H1 (cell line): ENCODE measurements at regions not wholly inside any gene's neighbourhood (a gene's known extent, or its start where the extent isn't known, plus 50 kb on each side); places are given as distances from the start of the nearest gene placed in this dataset.

Source experiments
- CTCF ChIA-PET: fragments of 300-600 bp; sonication (Branson Sonifier 250); formaldehyde crosslinking; loops from one replicate; lab custom pipeline; 2021; ENCODE audit not compliant: partially characterized antibody; lab: Charles Lee
- POLR2A ChIA-PET: fragments of 300-600 bp; sonication (Branson Sonifier 250); formaldehyde crosslinking; loops from one replicate; lab custom pipeline; 2021; ENCODE audit warnings: inconsistent platforms; ENCODE audit not compliant: partially characterized antibody; lab: Charles Lee
- DNase-seq, 2 experiments: peaks; one replicate each; pipeline versions ENCODE4 v3.0.0 to v3.0.0-alpha.2; 2010 to 2022; ENCODE audit warnings: low spot score in 2 of 2, low read depth in 1 of 2, mixed read lengths in 1 of 2
- FAIRE-seq: peaks from 2 replicates; lab custom pipeline; 2011; peaks lifted over from hg19 to GRCh38; lab: Jason Lieb, UNC
- H2AFZ ChIP-seq: 2 replicates; pipeline ENCODE4 v1.8.1; 2012; ENCODE audit warnings: low read length, inconsistent platforms
- H2AK5ac ChIP-seq: 2 replicates; pipeline ENCODE4 v1.6.1; 2013; ENCODE audit warnings: low read depth, low read length
- H2BK120ac ChIP-seq: replicated peaks from 2 replicates; pipeline ENCODE3; 2013; ENCODE audit warnings: low read depth, low read length, inconsistent platforms
- H2BK12ac ChIP-seq: 2 replicates; pipeline ENCODE4 v1.6.1; 2013; ENCODE audit warnings: low read depth, low read length
- H2BK15ac ChIP-seq: 2 replicates; pipeline ENCODE4 v1.6.1; 2013; ENCODE audit warnings: low read length
- H2BK20ac ChIP-seq: 2 replicates; pipeline ENCODE4 v1.6.1; 2013; ENCODE audit warnings: low read length
- H2BK5ac ChIP-seq: 2 replicates; pipeline ENCODE4 v1.6.1; 2013; ENCODE audit warnings: low read depth, low read length
- H3K14ac ChIP-seq: 2 replicates; pipeline ENCODE4 v1.6.1; 2013; ENCODE audit warnings: inconsistent platforms; ENCODE audit not compliant: insufficient read length
- H3K18ac ChIP-seq: 2 replicates; pipeline ENCODE4 v1.6.1; 2013; ENCODE audit warnings: low read length; ENCODE audit errors: extremely low read depth
- H3K23ac ChIP-seq: 2 replicates; pipeline ENCODE4 v1.6.1; 2013; ENCODE audit warnings: inconsistent platforms; ENCODE audit not compliant: insufficient read length
- H3K23me2 ChIP-seq: 2 replicates; pipeline ENCODE4 v1.6.1; 2013; ENCODE audit warnings: low read depth, low read length
- H3K27ac ChIP-seq: 2 replicates; pipeline ENCODE4 v1.6.1; 2011; ENCODE audit warnings: low read depth, low read length, inconsistent platforms
- H3K27me3 ChIP-seq, 4 experiments: replicated peaks in 1 of 4; 1 replicate in 1 of 4; 2 replicates in 3 of 4; pipeline versions ENCODE4 v1.6.1 to v1.8.1; 2011 to 2013; ENCODE audit warnings: low read length in 3 of 4, mild to moderate bottlenecking in 3 of 4, inconsistent platforms in 2 of 4, mixed read lengths in 2 of 4, moderate library complexity in 1 of 4; ENCODE audit not compliant: control insufficient read depth in 3 of 4, insufficient read depth in 3 of 4; ENCODE audit errors: extremely low read depth in 1 of 4
- H3K36me3 ChIP-seq, 4 experiments: 2 replicates each; pipeline versions ENCODE4 v1.6.1 to v1.8.1; 2011 to 2013; ENCODE audit warnings: mild to moderate bottlenecking in 4 of 4, low read length in 3 of 4, moderate library complexity in 2 of 4, control low read depth in 1 of 4, inconsistent platforms in 1 of 4; ENCODE audit not compliant: insufficient read depth in 4 of 4, control insufficient read depth in 2 of 4
- H3K4ac ChIP-seq: replicated peaks from 2 replicates; pipeline ENCODE3; 2013; ENCODE audit warnings: low read length, low read depth, mixed read lengths, inconsistent platforms; ENCODE audit not compliant: insufficient read length
- H3K4me1 ChIP-seq, 4 experiments: replicated peaks in 1 of 4; 1 replicate in 1 of 4; 2 replicates in 3 of 4; pipeline versions ENCODE4 v1.6.1 to v1.8.1; 2011 to 2013; ENCODE audit warnings: low read length in 3 of 4, inconsistent platforms in 2 of 4, mixed read lengths in 1 of 4; ENCODE audit not compliant: insufficient read depth in 4 of 4, control insufficient read depth in 3 of 4
- H3K4me2 ChIP-seq, 2 experiments: 2 replicates each; pipeline versions ENCODE4 v1.6.1 to v1.8.1; 2011 to 2013; ENCODE audit warnings: low read depth in 2 of 2, low read length in 2 of 2, control low read depth in 1 of 2, inconsistent platforms in 1 of 2, mild to moderate bottlenecking in 1 of 2; ENCODE audit not compliant: insufficient read depth in 1 of 2
- H3K4me3 ChIP-seq, 4 experiments: fragments of 200-600, 300-600 bp in 1 of 4; sonication (generic), shearing (Covaris generic), sonication (Bioruptor Twin) in 1 of 4; 2 replicates each; pipeline versions ENCODE4 v1.5.1 to v1.8.1; 2011 to 2016; ENCODE audit warnings: low read length in 4 of 4, low read depth in 3 of 4, control low read depth in 2 of 4, inconsistent platforms in 2 of 4, mild to moderate bottlenecking in 2 of 4, mixed read lengths in 1 of 4, moderate library complexity in 1 of 4; ENCODE audit not compliant: insufficient read depth in 2 of 4; ENCODE audit errors: extremely low read depth in 1 of 4
- H3K56ac ChIP-seq: replicated peaks from 2 replicates; pipeline ENCODE3; 2013; ENCODE audit warnings: low read depth, mild to moderate bottlenecking, mixed read lengths, low read length, inconsistent platforms; ENCODE audit not compliant: insufficient read length
- H3K79me1 ChIP-seq: 2 replicates; pipeline ENCODE4 v1.6.1; 2013; ENCODE audit warnings: low read depth, low read length, control low read depth
- H3K79me2 ChIP-seq, 2 experiments: 2 replicates each; pipeline versions ENCODE4 v1.6.1 to v1.8.1; 2012 to 2013; ENCODE audit warnings: low read length in 2 of 2, mild to moderate bottlenecking in 2 of 2, inconsistent platforms in 1 of 2; ENCODE audit not compliant: insufficient read depth in 2 of 2, control insufficient read depth in 1 of 2
- H3K9ac ChIP-seq, 4 experiments: replicated peaks in 1 of 4; 1 replicate in 1 of 4; 2 replicates in 3 of 4; pipeline versions ENCODE4 v1.6.1 to v1.8.1; 2011 to 2013; ENCODE audit warnings: low read depth in 3 of 4, low read length in 3 of 4, control low read depth in 2 of 4, mild to moderate bottlenecking in 2 of 4, moderate library complexity in 2 of 4, inconsistent platforms in 1 of 4; ENCODE audit errors: extremely low read depth in 1 of 4
- H3K9me3 ChIP-seq, 2 experiments: 2 replicates each; pipeline versions ENCODE4 v1.6.1 to v1.8.1; 2012 to 2013; ENCODE audit warnings: mild to moderate bottlenecking in 2 of 2, moderate library complexity in 2 of 2, control low read depth in 1 of 2, inconsistent platforms in 1 of 2, low read depth in 1 of 2, low read length in 1 of 2, mixed read lengths in 1 of 2; ENCODE audit not compliant: insufficient read depth in 2 of 2
- H4K20me1 ChIP-seq, 2 experiments: replicated peaks in 1 of 2; 2 replicates each; pipeline versions ENCODE3 to v1.8.1; 2011 to 2013; ENCODE audit warnings: inconsistent platforms in 2 of 2, low read length in 2 of 2, mild to moderate bottlenecking in 1 of 2; ENCODE audit not compliant: insufficient read depth in 2 of 2, control insufficient read depth in 1 of 2
- H4K5ac ChIP-seq: 2 replicates; pipeline ENCODE4 v1.6.1; 2013; ENCODE audit warnings: low read length, low read depth, mixed read lengths, inconsistent platforms; ENCODE audit not compliant: insufficient read length
- H4K8ac ChIP-seq: 2 replicates; pipeline ENCODE4 v1.8.0; 2013; ENCODE audit warnings: mild to moderate bottlenecking, moderate library complexity, low read length, inconsistent platforms; ENCODE audit not compliant: insufficient read depth; ENCODE audit errors: extremely low read depth
- H4K91ac ChIP-seq: replicated peaks from 2 replicates; pipeline ENCODE3; 2013; ENCODE audit warnings: low read length, mixed read lengths, inconsistent platforms; ENCODE audit not compliant: insufficient read length
- CTBP2 ChIP-seq: IDR thresholded peaks from 2 replicates; pipeline ENCODE4 v1.7.0; 2011; ENCODE audit warnings: borderline replicate concordance, mild to moderate bottlenecking, moderate library complexity, mixed read lengths, low read length; ENCODE audit not compliant: insufficient read depth, insufficient read length
- FOSL1 ChIP-seq: IDR thresholded peaks from 2 replicates; pipeline ENCODE4 v1.6.1; 2011; ENCODE audit warnings: mild to moderate bottlenecking, low read depth, low read length, moderate library complexity; ENCODE audit not compliant: insufficient read depth
- GABPA ChIP-seq: IDR thresholded peaks from 2 replicates; pipeline ENCODE4 v1.6.1; 2011; ENCODE audit warnings: mild to moderate bottlenecking, low read length, moderate library complexity, borderline replicate concordance; ENCODE audit not compliant: insufficient read depth
- POU5F1 ChIP-seq: IDR thresholded peaks from 2 replicates; pipeline ENCODE4 v1.6.1; 2011; ENCODE audit warnings: low read depth, mild to moderate bottlenecking, low read length, moderate library complexity
- RFX5 ChIP-seq: IDR thresholded peaks from 2 replicates; pipeline ENCODE4 v1.6.1; 2011; ENCODE audit warnings: low read depth, low read length, improper control_type of control experiment, borderline replicate concordance
- SIRT6 ChIP-seq: IDR thresholded peaks from one replicate; pipeline ENCODE4 v1.7.1; 2012; ENCODE audit warnings: low read length, inconsistent platforms
- SRF ChIP-seq: IDR thresholded peaks from 2 replicates; pipeline ENCODE4 v1.6.1; 2011; ENCODE audit warnings: mild to moderate bottlenecking, low read depth, low read length, moderate library complexity
- TEAD4 ChIP-seq: IDR thresholded peaks from 2 replicates; pipeline ENCODE4 v1.6.1; 2012; ENCODE audit warnings: low read depth, low read length, inconsistent platforms, mixed read lengths
- WGBS, 2 experiments: shearing (Covaris generic) in 1 of 2; methylation state at CpG; one replicate each; pipeline versions ENCODE4 v1.1.6 to v1.1.7; 2013 to 2015; ENCODE audit warnings: low lambda C conversion rate in 2 of 2, mixed read lengths in 2 of 2, inconsistent platforms in 1 of 2, low coverage in 1 of 2, missing lambda C conversion rate in 1 of 2; ENCODE audit not compliant: insufficient replicate concordance in 2 of 2, insufficient coverage in 1 of 2, insufficient read length in 1 of 2; ENCODE audit errors: extremely low coverage in 1 of 2, missing lambda C conversion rate in 1 of 2; 5-methylcytosine and 5-hydroxymethylcytosine counted together

GRCh38 chr1:96968983-96969382, 247.4 kb downstream of the PTBP2 start:
- ChIA-PET POLR2A (interaction anchor here (0.6 kb wide), 1 partner anchor 455 kb away, joined by 4 read pairs; no protein-coding TSS in a partner anchor), CTCF (interaction anchor here (0.5 to 1.9 kb wide), 8 partner anchors 12 to 556 kb away, joined by 3 to 7 read pairs (median 3); no protein-coding TSS in a partner anchor)
- H4K20me1 ChIP-seq, result no peaks in the 10 kb centered on the region
- no peak overlapping the region for H2BK15ac ChIP-seq
- no peaks in the 10 kb centered on the region for H3K36me3 ChIP-seq
- H3K14ac ChIP-seq, result no peak overlapping the region
- WGBS, 2 experiments, result 94% methylated on average over 4 of the region's 4 CpGs; no CpG with 5 or more reads in 1 of the 2 experiments
- no peak overlapping the region for H3K18ac ChIP-seq
- FAIRE-seq (no peak), DNase-seq (no peak)
- H2BK12ac ChIP-seq, result no peak overlapping the region
- no peak overlapping the region for H3K23ac ChIP-seq
- H4K8ac ChIP-seq, result no peak overlapping the region
- H3K4ac ChIP-seq, result no peak overlapping the region
- no peak overlapping the region for H2AK5ac ChIP-seq
- H3K27me3 ChIP-seq, result no peaks in the 10 kb centered on the region
- H3K56ac ChIP-seq, result no peak overlapping the region
- H3K4me1 ChIP-seq, result no peaks in the 10 kb centered on the region
- H2BK120ac ChIP-seq, result no peak overlapping the region
- no peak overlapping the region for H2BK20ac ChIP-seq
- H2AFZ ChIP-seq, result no peak overlapping the region
- no peak overlapping the region for H3K9ac ChIP-seq
- H4K91ac ChIP-seq, result no peak overlapping the region
- no peak overlapping the region for H3K4me2 ChIP-seq
- no peak overlapping the region for H4K5ac ChIP-seq
- no peaks in the 10 kb centered on the region for H3K23me2 ChIP-seq
- no peaks in the 10 kb centered on the region for H3K79me1 ChIP-seq
- no peak overlapping the region for H3K27ac ChIP-seq
- no peak overlapping the region for H2BK5ac ChIP-seq
- H3K9me3 ChIP-seq, result no peaks in the 10 kb centered on the region
- no peak overlapping the region for H3K4me3 ChIP-seq
- H3K79me2 ChIP-seq, result no peaks in the 10 kb centered on the region
- TF ChIP-seq SRF (no peak), RFX5 (no peak), CTBP2 (no peak), FOSL1 (no peak), POU5F1 (no peak), GABPA (no peak), SIRT6 (no peak), TEAD4 (no peak)
